Smooth muscle cell (in vitro differentiated cells): ENCODE measurements at regions not wholly inside any gene's neighbourhood (a gene's known extent, or its start where the extent isn't known, plus 50 kb on each side); places are given as distances from the start of the nearest gene placed in this dataset.

ENCODE experiments used
- DNase-seq: peaks from one replicate; lab custom pipeline; 2025; ENCODE audit not compliant: unreplicated experiment; lab: John Stamatoyannopoulos, UW
- H2AFZ ChIP-seq: fragments of 200-600 bp; sonication (generic); 2 replicates; pipeline ENCODE4 v1.6.0; 2016; ENCODE audit warnings: antibody characterized with exemption, low read depth, mild to moderate bottlenecking
- H3F3A ChIP-seq: fragments of 200-600 bp; sonication (generic); 2 replicates; pipeline ENCODE4 v1.6.0; 2017; ENCODE audit warnings: antibody characterized with exemption, low read depth
- H3K27ac ChIP-seq: fragments of 200-600 bp; sonication (generic); 2 replicates; pipeline ENCODE4 v1.5.1; 2016; ENCODE audit warnings: low read depth, mild to moderate bottlenecking
- H3K27me3 ChIP-seq: fragments of 200-600 bp; sonication (generic); 2 replicates; pipeline ENCODE4 v1.6.1; 2016; ENCODE audit warnings: low read depth, mild to moderate bottlenecking
- H3K36me3 ChIP-seq: fragments of 200-600 bp; sonication (generic); 2 replicates; pipeline ENCODE4 v1.5.1; 2016; ENCODE audit warnings: low read depth
- H3K4me1 ChIP-seq: fragments of 200-600 bp; sonication (generic); 2 replicates; pipeline ENCODE4 v1.5.1; 2016; ENCODE audit warnings: low read depth
- H3K4me2 ChIP-seq: fragments of 200-600 bp; sonication (generic); 2 replicates; pipeline ENCODE4 v1.6.0; 2016; ENCODE audit warnings: mild to moderate bottlenecking
- H3K4me3 ChIP-seq: fragments of 200-600 bp; sonication (generic); 2 replicates; pipeline ENCODE4 v1.5.1; 2016; ENCODE audit warnings: mild to moderate bottlenecking
- H3K79me2 ChIP-seq: fragments of 200-600 bp; sonication (generic); 2 replicates; pipeline ENCODE4 v1.6.0; 2016; ENCODE audit warnings: low read depth, mild to moderate bottlenecking
- H3K9ac ChIP-seq: fragments of 200-600 bp; sonication (generic); 2 replicates; pipeline ENCODE4 v1.6.0; 2016; ENCODE audit warnings: low read depth
- H3K9me3 ChIP-seq: fragments of 200-600 bp; sonication (generic); replicated peaks from 2 replicates; pipeline ENCODE4 v1.5.1; 2016; ENCODE audit warnings: low read depth
- H4K20me1 ChIP-seq: fragments of 200-600 bp; sonication (generic); 2 replicates; pipeline ENCODE4 v1.6.0; 2016; ENCODE audit warnings: low read depth
- WGBS: methylation state at CpG from one replicate; pipeline ENCODE4 v1.1.7; 2016; ENCODE audit warnings: low lambda C conversion rate; 5-methylcytosine and 5-hydroxymethylcytosine counted together
- TF ChIP-seq, protein P1 (sequence below): fragments of 200-600 bp; sonication (generic); IDR thresholded peaks from 2 replicates; pipeline ENCODE4 v1.5.1; 2017; ENCODE audit warnings: borderline replicate concordance, mild to moderate bottlenecking, antibody characterized with exemption; ENCODE audit not compliant: insufficient read depth, poor library complexity, severe bottlenecking

- TF ChIP-seq, protein P1, sequence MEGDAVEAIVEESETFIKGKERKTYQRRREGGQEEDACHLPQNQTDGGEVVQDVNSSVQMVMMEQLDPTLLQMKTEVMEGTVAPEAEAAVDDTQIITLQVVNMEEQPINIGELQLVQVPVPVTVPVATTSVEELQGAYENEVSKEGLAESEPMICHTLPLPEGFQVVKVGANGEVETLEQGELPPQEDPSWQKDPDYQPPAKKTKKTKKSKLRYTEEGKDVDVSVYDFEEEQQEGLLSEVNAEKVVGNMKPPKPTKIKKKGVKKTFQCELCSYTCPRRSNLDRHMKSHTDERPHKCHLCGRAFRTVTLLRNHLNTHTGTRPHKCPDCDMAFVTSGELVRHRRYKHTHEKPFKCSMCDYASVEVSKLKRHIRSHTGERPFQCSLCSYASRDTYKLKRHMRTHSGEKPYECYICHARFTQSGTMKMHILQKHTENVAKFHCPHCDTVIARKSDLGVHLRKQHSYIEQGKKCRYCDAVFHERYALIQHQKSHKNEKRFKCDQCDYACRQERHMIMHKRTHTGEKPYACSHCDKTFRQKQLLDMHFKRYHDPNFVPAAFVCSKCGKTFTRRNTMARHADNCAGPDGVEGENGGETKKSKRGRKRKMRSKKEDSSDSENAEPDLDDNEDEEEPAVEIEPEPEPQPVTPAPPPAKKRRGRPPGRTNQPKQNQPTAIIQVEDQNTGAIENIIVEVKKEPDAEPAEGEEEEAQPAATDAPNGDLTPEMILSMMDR = no peak
Observed at GRCh38 chr10:78875331-78875877, 193.4 kb upstream of the ZMIZ1 start.

GRCh38 chr10:78875932-78876331, 192.8 kb upstream of the ZMIZ1 start:
- DNase-seq = no peak
- H4K20me1 ChIP-seq = no peaks in the 10 kb centered on the region
- H3K27ac ChIP-seq = no peak overlapping the region
- no peaks in the 10 kb centered on the region for H3K4me1 ChIP-seq
- no peaks in the 10 kb centered on the region for H3K79me2 ChIP-seq
- no peak overlapping the region for H3K9ac ChIP-seq
- no peaks in the 10 kb centered on the region for H3K27me3 ChIP-seq
- H3K9me3 ChIP-seq = no peaks in the 10 kb centered on the region
- WGBS = 73% methylated on average over 4 of the region's 4 CpGs
- H3K36me3 ChIP-seq = no peaks in the 10 kb centered on the region
- TF ChIP-seq, protein P1 = no peak
- H3K4me2 ChIP-seq = no peak overlapping the region
- H3F3A ChIP-seq = no peaks in the 10 kb centered on the region
- no peak overlapping the region for H3K4me3 ChIP-seq
- H2AFZ ChIP-seq = no peak overlapping the region

More at GRCh38 chr10:78875331-78875877, 193.4 kb upstream of the ZMIZ1 start:
- Histone ChIP-seq H3K36me3 (no peaks in the 10 kb centered on the region), H3K9me3 (no peaks in the 10 kb centered on the region), H2AFZ (no peak overlapping the region), H3K4me1 (no peaks in the 10 kb centered on the region), H3K4me3 (no peak overlapping the region), H3K27me3 (no peaks in the 10 kb centered on the region), H3K79me2 (no peaks in the 10 kb centered on the region), H4K20me1 (no peaks in the 10 kb centered on the region), H3K27ac (no peak overlapping the region), H3K4me2 (no peak overlapping the region), H3K9ac (no peak overlapping the region), H3F3A (no peaks in the 10 kb centered on the region)
- WGBS = 69% methylated on average over 2 of the region's 2 CpGs
- no peak for DNase-seq

- Histone ChIP-seq H3F3A (no peaks in the 10 kb centered on the region), H3K79me2 (no peaks in the 10 kb centered on the region), H3K27me3 (no peaks in the 10 kb centered on the region), H4K20me1 (no peaks in the 10 kb centered on the region), H3K36me3 (no peaks in the 10 kb centered on the region), H2AFZ (no peak overlapping the region), H3K9ac (no peak overlapping the region), H3K27ac (no peak overlapping the region), H3K4me2 (no peak overlapping the region), H3K4me3 (no peak overlapping the region), H3K9me3 (no peaks in the 10 kb centered on the region), H3K4me1 (no peaks in the 10 kb centered on the region)
- no peak for DNase-seq
- TF ChIP-seq, protein P1 = no peak
- 82% methylated on average over 4 of the region's 4 CpGs for WGBS
Observed at GRCh38 chr10:78876449-78876848, 192.3 kb upstream of the ZMIZ1 start.

- Histone ChIP-seq H3K27me3 (no peaks in the 10 kb centered on the region), H3K4me2 (no peak overlapping the region), H3K4me3 (no peak overlapping the region), H3K9me3 (no peaks in the 10 kb centered on the region), H4K20me1 (no peaks in the 10 kb centered on the region), H3K36me3 (no peaks in the 10 kb centered on the region), H3F3A (no peaks in the 10 kb centered on the region), H3K9ac (no peak overlapping the region), H3K79me2 (no peaks in the 10 kb centered on the region), H2AFZ (no peak overlapping the region), H3K4me1 (no peaks in the 10 kb centered on the region), H3K27ac (no peak overlapping the region)
- TF ChIP-seq, protein P1 = no peak
- 87% methylated on average over 3 of the region's 3 CpGs for WGBS
- DNase-seq = no peak
Observed at GRCh38 chr10:78879621-78880020, 189.1 kb upstream of the ZMIZ1 start.
